ENCODE measurements at regions not wholly inside any gene's neighbourhood (a gene's known extent, or its start where the extent isn't known, plus 50 kb on each side); places are given as distances from the start of the nearest gene placed in this dataset.

- H2BK120ac ChIP-seq (ENCODE audit: low read depth, low read length, poor library complexity, severe bottlenecking), result no peak overlapping the region
These were observed 253.2 kb downstream of the NOVA1 start for GRCh38 chr14:26344596-26344995.

More at GRCh38 chr14:26344596-26344995, 253.2 kb downstream of the NOVA1 start:
- H2BK5ac ChIP-seq (ENCODE audit: insufficient read length, low read length), result no peak overlapping the region
- H3K23ac ChIP-seq (ENCODE audit: insufficient read length, low read depth, low read length), result no peak overlapping the region
- H4K91ac ChIP-seq (ENCODE audit: insufficient read length, low read depth, low read length), result no peak overlapping the region
- WGBS (ENCODE audit: extremely low coverage, insufficient read length, low lambda C conversion rate), result no CpG with 5 or more reads among the region's 4 CpGs
- H3K79me1 ChIP-seq (ENCODE audit: insufficient read depth, low read depth, low read length, poor library complexity, severe bottlenecking), result no peaks in the 10 kb centered on the region
- no peak overlapping the region for H2BK12ac ChIP-seq (ENCODE audit: insufficient read length, low read depth, low read length)
- H4K5ac ChIP-seq (ENCODE audit: insufficient read length, low read depth, low read length), result no peak overlapping the region
- no peaks in the 10 kb centered on the region for H4K20me1 ChIP-seq (ENCODE audit: control insufficient read depth, insufficient read depth, insufficient read length)
- H2BK15ac ChIP-seq (ENCODE audit: low read depth, low read length), result no peak overlapping the region
- no peak overlapping the region for H3K18ac ChIP-seq (ENCODE audit: insufficient read length, low read depth, low read length)
- H3K4me1 ChIP-seq (ENCODE audit: insufficient read depth, low read length), result no peaks in the 10 kb centered on the region
- H3K4me2 ChIP-seq (ENCODE audit: insufficient read depth, insufficient read length, low read length), result no peak overlapping the region
- H3K14ac ChIP-seq (ENCODE audit: insufficient read depth, low read length), result no peak overlapping the region
- no peaks in the 10 kb centered on the region for H3K9me3 Mint-ChIP-seq
- no peak overlapping the region for H3K4me3 Mint-ChIP-seq
- H3K27ac ChIP-seq (ENCODE audit: insufficient read length, low read depth, low read length), result no peak overlapping the region
- no peak overlapping the region for H2BK20ac ChIP-seq (ENCODE audit: low read depth, low read length, poor library complexity, severe bottlenecking)
- DNase-seq, result no peak
- no peak overlapping the region for H2AK5ac ChIP-seq (ENCODE audit: insufficient read length, low read length)
- H3T11ph ChIP-seq (ENCODE audit: low read length), result no peak overlapping the region
- no peaks in the 10 kb centered on the region for H3K79me2 ChIP-seq (ENCODE audit: insufficient read depth, low read length)
- no peaks in the 10 kb centered on the region for H3K27me3 ChIP-seq (ENCODE audit: insufficient read depth, low read length)
- no peaks in the 10 kb centered on the region for H3K4me1 Mint-ChIP-seq
- no peak overlapping the region for H4K8ac ChIP-seq (replicated peaks; ENCODE audit: insufficient read length, low read depth, low read length)
- H3K9ac ChIP-seq (ENCODE audit: extremely low read depth, insufficient read length, low read length), result no peak overlapping the region
- H3K27me3 Mint-ChIP-seq (ENCODE audit: low read depth), result no peaks in the 10 kb centered on the region
- no peaks in the 10 kb centered on the region for H3K36me3 Mint-ChIP-seq (ENCODE audit: insufficient read depth in 1 of 3, low read depth in 3 of 3)
- no peaks in the 10 kb centered on the region for H3K23me2 ChIP-seq (ENCODE audit: insufficient read length, low read depth, low read length, poor library complexity, severe bottlenecking)
- H2AFZ ChIP-seq (ENCODE audit: low read length), result no peak overlapping the region
- no peak overlapping the region for H3K56ac ChIP-seq (ENCODE audit: insufficient read length, low read depth, low read length)
- H3K4ac ChIP-seq (ENCODE audit: low read depth, low read length), result no peak overlapping the region
- TF ChIP-seq, protein P1, sequence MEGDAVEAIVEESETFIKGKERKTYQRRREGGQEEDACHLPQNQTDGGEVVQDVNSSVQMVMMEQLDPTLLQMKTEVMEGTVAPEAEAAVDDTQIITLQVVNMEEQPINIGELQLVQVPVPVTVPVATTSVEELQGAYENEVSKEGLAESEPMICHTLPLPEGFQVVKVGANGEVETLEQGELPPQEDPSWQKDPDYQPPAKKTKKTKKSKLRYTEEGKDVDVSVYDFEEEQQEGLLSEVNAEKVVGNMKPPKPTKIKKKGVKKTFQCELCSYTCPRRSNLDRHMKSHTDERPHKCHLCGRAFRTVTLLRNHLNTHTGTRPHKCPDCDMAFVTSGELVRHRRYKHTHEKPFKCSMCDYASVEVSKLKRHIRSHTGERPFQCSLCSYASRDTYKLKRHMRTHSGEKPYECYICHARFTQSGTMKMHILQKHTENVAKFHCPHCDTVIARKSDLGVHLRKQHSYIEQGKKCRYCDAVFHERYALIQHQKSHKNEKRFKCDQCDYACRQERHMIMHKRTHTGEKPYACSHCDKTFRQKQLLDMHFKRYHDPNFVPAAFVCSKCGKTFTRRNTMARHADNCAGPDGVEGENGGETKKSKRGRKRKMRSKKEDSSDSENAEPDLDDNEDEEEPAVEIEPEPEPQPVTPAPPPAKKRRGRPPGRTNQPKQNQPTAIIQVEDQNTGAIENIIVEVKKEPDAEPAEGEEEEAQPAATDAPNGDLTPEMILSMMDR (conservative IDR thresholded peaks at IDR 0.05), result no peak
- H3K9me3 ChIP-seq (ENCODE audit: control insufficient read depth, low read depth, low read length), result no peaks in the 10 kb centered on the region
- H3K27ac Mint-ChIP-seq, result no peak overlapping the region

Data from H9 (cell line).